DMS53 treated with DMSO at 0.1 percent for 48 hours (cell line): ENCODE measurements at regions not wholly inside any gene's neighbourhood (a gene's known extent, or its start where the extent isn't known, plus 50 kb on each side); places are given as distances from the start of the nearest gene placed in this dataset.
"Not testable (repeated sequence)": the region's sequence is repeated elsewhere in the genome, so short reads cannot be mapped to it uniquely, and the experiment has no call there.

ENCODE experiments used
- DNase-seq: peaks from one replicate; lab custom pipeline; 2025; ENCODE audit not compliant: unreplicated experiment; lab: John Stamatoyannopoulos, UW

DNA sequence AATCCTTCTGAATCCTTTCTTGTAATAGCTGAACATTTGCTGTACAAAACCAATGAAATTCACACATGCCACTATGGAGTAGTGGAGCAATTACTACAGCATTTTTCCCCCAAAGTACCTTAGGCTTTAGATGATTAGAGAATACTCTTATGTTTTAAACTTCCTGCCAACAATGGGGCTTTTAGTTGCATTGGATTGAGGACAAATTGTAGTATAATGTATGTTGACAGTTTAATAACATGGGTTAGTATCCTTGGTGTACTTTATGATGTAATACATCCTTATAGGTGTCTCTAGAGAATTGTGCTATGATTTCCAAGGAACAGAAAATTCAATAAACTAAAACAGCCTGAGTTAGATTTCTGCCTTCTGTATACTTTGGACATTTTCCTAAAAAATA is 422.7 kb upstream of the GRAMD2B start:
- no peak for DNase-seq

DNA sequence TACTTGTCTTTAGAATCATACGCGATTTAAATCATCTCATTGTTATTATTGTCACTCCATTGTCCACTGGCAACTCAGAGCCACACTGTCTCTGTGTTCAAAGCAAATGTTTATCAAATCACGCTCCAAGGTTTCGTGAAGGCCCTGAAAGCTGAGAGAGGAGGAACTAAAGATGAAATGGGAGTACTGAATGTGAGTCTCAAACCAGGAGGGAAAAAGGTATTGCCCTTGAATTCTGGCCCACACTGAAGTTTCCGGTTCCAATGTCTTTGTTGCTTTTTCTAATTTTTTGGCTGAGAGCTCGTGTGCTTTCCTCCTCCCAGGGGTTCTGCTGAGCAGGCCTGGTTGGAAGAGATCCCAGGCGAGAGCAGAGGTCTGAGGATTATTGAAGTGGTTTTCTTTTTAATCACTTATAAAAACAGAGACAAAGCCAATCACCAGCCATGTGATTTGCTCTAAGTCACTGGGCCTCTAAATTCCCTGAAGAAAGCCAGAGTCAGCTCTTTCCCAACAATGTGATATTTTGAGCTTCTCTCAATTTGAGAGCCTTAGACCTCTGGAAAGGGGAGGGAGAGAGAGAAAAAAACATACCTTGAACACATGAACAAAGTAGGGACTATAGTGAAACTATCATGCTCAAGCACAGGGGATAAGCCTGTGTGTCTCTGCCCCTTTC is 420.8 kb upstream of the GRAMD2B start:
- DNase-seq, result no peak

- DNase-seq, result no peak
These were observed 419.9 kb upstream of the GRAMD2B start for GRCh38 chr5:126003309-126003708.

DNA sequence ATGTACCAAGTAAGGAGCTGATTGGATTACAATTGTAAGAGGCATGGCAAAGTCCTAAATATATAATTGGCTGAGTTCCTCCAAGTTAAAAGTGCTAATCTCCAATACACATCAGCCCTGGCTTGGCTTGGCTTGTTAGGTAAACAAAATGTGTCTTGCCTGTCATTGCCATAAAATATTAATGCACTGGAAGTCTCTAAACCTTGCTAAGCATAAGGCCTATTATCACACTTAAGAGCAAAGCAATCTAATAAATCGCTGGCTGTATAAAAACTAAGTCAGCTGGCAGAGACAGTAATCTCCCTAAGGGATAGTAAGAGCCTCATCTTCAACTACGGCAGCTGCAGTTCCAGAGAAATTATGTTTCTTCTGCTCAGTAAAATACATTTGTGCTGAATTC is 418.6 kb upstream of the GRAMD2B start:
- no peak for DNase-seq

GRCh38 chr5:126007841-126008240 is 415.4 kb upstream of the GRAMD2B start:
- DNase-seq, result no peak

DNA sequence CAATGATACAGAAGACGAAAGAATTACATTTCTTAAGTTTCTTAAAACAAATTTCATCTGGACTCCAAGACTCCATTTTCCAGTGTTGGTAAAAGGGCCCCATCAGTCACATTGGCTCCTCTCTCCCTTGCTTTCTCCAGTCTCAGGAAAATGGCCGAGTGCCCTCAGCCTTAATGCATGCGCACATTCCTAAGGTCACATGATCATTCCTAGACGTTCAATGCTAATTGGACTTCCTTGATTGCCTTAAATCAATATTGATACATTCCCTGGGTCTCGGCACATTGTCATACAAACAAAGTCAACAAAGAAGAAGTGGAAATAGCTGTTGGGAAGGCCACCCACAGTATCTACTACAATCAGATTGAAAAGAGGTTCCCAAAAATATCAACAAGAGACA is 413.6 kb upstream of the GRAMD2B start:
- no peak for DNase-seq

GRCh38 chr5:126011526-126011925 is 411.7 kb upstream of the GRAMD2B start:
- DNase-seq, result not testable (repeated sequence)

- DNase-seq, result no peak
These were observed 408.5 kb upstream of the GRAMD2B start for GRCh38 chr5:126014676-126015075.

DNA sequence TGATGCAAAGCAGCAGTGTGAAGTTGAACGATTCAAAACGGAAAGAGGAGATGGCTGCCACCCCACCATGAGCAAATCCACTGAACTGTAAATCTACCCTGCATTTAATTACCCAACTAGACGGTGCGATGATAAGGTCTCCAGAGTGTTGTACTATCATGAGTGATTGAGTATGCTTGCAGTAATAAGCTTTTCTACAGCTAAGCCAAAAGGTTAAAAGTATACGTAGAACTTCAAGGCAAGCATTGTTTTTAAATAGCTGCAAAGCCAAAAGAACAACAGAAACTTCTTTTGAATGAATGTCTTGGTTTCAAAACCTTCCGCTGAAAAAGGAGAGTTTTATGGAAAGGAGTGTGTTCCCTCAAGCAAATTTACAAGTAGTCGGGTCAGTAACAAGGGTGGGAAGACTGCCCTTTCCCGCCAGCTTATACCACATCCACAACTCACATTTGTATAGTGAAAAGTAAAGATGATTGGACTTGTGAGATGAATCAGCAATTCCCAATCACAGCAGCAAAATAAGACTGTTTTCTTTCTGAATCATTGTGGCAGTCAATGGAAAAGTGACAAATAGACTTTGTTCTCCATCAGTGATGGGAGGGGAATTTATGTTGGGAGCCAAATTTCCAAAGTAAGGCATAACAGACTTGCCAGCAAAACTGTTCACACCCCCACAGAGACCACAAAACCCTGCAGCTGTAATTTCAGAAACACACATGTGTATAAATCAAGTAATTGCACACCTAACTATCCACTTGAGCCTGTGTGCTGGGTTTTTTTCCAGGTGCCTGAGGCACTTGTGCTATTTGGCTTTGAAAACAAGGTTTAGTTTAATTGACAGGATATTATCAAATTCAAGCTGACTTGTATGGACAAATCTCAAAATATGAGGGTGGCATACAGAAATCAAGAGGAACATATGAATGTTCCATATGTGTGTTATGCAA is 407.7 kb upstream of the GRAMD2B start:
- no peak for DNase-seq

GRCh38 chr5:126016256-126016655 is 407.0 kb upstream of the GRAMD2B start:
- no peak for DNase-seq

DNA sequence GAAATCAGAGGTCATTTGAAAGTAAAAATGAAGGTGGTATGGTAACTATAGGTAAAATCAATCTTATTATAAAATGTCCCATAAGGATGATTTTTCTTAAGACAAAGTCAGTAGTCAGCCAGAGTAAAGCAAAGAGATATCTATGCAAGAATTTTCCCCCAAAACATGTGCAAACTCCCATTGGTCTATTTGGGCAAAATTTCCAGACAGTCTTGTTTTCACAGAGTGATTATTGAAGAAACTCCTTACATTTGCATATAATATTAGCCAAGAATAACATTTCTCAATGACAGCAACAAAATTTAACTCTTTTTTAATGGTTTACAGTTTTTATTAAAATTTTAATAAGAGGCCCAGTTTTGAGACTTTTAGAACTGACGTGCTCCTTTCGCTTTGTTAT is 406.1 kb upstream of the GRAMD2B start:
- DNase-seq, result no peak

DNA sequence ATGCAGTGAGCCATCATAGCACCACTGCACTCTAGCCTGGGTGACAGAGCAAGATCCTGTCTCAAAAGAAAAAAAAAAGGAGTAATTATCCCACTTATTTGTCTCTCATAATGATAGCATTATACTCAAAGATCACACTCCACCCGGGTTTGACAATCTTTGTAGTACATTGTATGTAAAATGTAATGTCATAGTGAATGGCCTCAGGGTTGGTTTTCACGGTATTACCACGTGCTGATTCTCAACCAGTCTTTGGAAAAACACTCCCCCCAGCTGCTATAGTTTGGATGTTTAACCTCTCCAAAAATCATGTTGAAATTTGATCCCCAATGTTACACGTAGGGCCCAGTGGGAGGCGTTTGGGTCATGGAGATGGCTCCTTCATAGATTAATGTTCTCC is 402.4 kb upstream of the GRAMD2B start:
- DNase-seq, result no peak

- DNase-seq, result peak; percentile 21
These were observed 399.2 kb upstream of the GRAMD2B start for GRCh38 chr5:126023994-126024441.

GRCh38 chr5:126027149-126027548 is 396.1 kb upstream of the GRAMD2B start:
- no peak for DNase-seq

DNA sequence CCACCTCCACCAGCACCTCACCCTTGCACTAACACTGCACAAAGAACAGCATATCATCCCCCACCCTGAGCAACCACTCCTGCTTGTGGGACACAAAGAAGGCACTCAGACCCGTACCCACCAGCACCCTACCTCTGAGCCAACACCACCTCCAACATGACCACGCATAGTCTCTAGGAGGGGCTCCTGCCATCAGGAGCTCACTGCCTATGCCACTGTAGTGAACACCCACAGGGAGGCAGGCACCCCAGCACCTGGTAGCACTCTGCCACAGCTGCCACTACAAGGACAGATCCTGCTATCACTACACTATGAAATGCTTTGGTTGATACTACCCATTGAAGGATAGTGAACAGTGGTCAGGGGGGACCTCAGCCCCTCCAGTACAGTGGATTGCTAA is 395.6 kb upstream of the GRAMD2B start:
- DNase-seq, result no peak

DNA sequence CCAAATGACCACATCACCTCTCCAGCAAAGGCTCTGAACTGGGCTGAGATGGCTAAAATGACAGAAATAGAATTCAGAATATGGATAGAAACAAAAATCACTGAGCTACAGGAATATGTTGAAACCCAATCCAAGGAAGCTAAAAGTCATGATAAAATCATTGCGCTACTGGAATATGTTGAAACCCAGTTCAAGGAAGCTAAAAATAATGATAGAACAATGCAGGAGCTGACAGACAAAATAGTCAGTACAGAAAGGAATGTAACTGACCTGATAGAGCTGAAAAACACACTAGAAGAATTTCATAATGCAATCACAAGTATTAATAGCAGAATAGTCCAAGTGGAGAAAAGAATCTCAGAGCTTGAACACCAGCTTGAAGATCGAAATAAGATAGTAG is 394.9 kb upstream of the GRAMD2B start:
- DNase-seq, result no peak

GRCh38 chr5:126029282-126029681 is 393.9 kb upstream of the GRAMD2B start:
- not testable (repeated sequence) for DNase-seq

DNA sequence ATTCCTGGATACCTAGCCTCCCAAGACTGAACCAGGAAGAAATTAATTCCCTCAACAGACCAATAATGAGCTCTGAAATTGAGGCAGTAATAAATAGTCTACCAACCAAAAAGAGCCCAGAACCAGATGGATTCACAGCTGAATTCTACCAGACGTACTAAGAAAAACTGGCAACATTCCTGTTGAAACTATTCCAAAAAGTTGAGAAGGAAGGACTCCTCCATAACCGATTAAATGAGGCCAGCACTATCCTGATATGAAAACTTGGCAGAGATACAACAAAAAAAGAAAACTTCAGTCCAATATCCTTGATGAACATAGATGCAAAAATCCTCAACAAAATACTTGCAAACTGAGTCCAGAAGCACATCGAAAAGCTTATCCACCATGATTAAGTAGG is 392.5 kb upstream of the GRAMD2B start:
- DNase-seq, result no peak

- no peak for DNase-seq
These were observed 391.1 kb upstream of the GRAMD2B start for GRCh38 chr5:126031989-126032716.

DNA sequence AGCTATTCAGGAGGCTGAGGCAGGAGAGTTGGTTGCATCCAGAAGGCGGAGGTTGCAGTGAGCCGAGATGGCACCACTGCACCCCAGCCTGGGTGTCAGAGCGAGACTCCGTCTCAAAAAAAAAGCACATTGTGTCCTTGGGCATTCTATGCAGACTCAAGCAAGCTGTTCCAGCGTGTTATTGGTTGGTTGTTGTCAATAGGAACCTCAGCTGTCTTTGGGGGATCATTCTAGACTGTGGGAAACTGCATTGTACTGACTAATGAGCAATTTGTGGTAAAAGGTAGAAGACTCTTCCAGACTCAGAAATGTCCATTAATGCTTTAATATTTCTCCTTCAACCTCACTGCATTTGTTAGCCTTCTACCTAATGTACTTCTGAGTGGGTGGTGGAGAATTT is 379.5 kb upstream of the GRAMD2B start:
- DNase-seq, result no peak

DNA sequence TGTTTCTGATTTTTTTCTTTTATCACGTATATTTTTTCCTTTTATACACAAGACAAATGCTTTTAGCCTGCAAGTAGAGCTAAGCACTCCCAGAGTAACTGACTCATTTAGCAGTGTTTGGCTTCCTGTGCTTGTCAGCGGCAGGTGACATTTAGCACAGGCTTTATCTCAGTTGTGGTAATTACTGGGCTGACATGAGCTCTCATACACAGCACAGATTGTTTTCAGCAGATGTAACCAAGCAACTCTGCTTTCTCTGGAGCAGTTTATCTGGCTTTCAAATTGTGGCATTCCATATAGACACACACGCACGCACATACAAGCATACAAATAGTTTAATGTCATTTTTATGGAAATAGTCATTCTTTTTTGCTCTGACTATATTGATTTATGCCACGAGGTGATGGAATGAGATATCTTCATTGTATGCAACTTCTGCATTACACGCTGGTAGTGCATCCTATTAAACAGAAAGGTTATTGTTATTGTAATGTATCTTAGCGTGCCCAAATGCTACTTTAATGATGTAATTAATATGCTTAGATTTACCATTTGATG is 379.0 kb upstream of the GRAMD2B start:
- peak; percentile 33 for DNase-seq
